Activated naive CD4-positive, alpha-beta T cell treated with anti-CD3 and anti-CD28 coated beads, Interleukin-2, amount 50 U/mL, for 24 hours (primary cell): ENCODE measurements at regions not wholly inside any gene's neighbourhood (a gene's known extent, or its start where the extent isn't known, plus 50 kb on each side); places are given as distances from the start of the nearest gene placed in this dataset.

ENCODE experiments used
- H3K27ac Mint-ChIP-seq: one replicate; pipeline ENCODE4 v1.8.0; 2021; ENCODE audit warnings: mild to moderate bottlenecking, mixed read lengths
- H3K27me3 Mint-ChIP-seq: one replicate; pipeline ENCODE4 v1.8.0; 2021; ENCODE audit warnings: mixed read lengths
- H3K36me3 Mint-ChIP-seq: one replicate; pipeline ENCODE4 v1.8.0; 2021; ENCODE audit warnings: mixed read lengths
- H3K4me1 Mint-ChIP-seq: one replicate; pipeline ENCODE4 v1.8.0; 2021; ENCODE audit warnings: mixed read lengths
- H3K4me3 Mint-ChIP-seq: one replicate; pipeline ENCODE4 v1.8.0; 2021; ENCODE audit warnings: mild to moderate bottlenecking, mixed read lengths
- H3K9me3 Mint-ChIP-seq: one replicate; pipeline ENCODE4 v1.8.0; 2021; ENCODE audit warnings: mixed read lengths

GRCh38 chr5:90135779-90136378 is 273.7 kb downstream of the CETN3 start:
- Mint-ChIP-seq H3K9me3 (no peaks in the 10 kb centered on the region), H3K27ac (no peak overlapping the region), H3K27me3 (no peaks in the 10 kb centered on the region), H3K4me3 (no peak overlapping the region), H3K4me1 (no peaks in the 10 kb centered on the region), H3K36me3 (no peaks in the 10 kb centered on the region)

- no peaks in the 10 kb centered on the region for H3K9me3 Mint-ChIP-seq
- H3K36me3 Mint-ChIP-seq: no peaks in the 10 kb centered on the region
- H3K4me1 Mint-ChIP-seq: no peaks in the 10 kb centered on the region
- no peak overlapping the region for H3K27ac Mint-ChIP-seq
- H3K4me3 Mint-ChIP-seq: no peak overlapping the region
- H3K27me3 Mint-ChIP-seq: no peaks in the 10 kb centered on the region
These were observed 274.7 kb downstream of the CETN3 start for GRCh38 chr5:90134892-90135291.

- no peaks in the 10 kb centered on the region for H3K4me1 Mint-ChIP-seq
- no peak overlapping the region for H3K4me3 Mint-ChIP-seq
These were observed 275.2 kb downstream of the CETN3 start for GRCh38 chr5:90134381-90134780.

GRCh38 chr5:90133941-90134340 is 275.6 kb downstream of the CETN3 start:
- Mint-ChIP-seq H3K9me3 (no peaks in the 10 kb centered on the region), H3K4me1 (no peaks in the 10 kb centered on the region), H3K27me3 (no peaks in the 10 kb centered on the region), H3K4me3 (no peak overlapping the region), H3K36me3 (no peaks in the 10 kb centered on the region), H3K27ac (no peak overlapping the region)

More at GRCh38 chr5:90134381-90134780, 275.2 kb downstream of the CETN3 start:
- H3K27me3 Mint-ChIP-seq: no peaks in the 10 kb centered on the region
- H3K27ac Mint-ChIP-seq: no peak overlapping the region
- no peaks in the 10 kb centered on the region for H3K36me3 Mint-ChIP-seq
- H3K9me3 Mint-ChIP-seq: no peaks in the 10 kb centered on the region

GRCh38 chr5:90131383-90132133 is 278.0 kb downstream of the CETN3 start:
- H3K4me1 Mint-ChIP-seq: no peaks in the 10 kb centered on the region
- no peaks in the 10 kb centered on the region for H3K9me3 Mint-ChIP-seq
- H3K27ac Mint-ChIP-seq: no peak overlapping the region
- H3K36me3 Mint-ChIP-seq: no peaks in the 10 kb centered on the region
- no peaks in the 10 kb centered on the region for H3K27me3 Mint-ChIP-seq
- H3K4me3 Mint-ChIP-seq: no peak overlapping the region

- H3K27ac Mint-ChIP-seq: no peak overlapping the region
- no peaks in the 10 kb centered on the region for H3K27me3 Mint-ChIP-seq
- no peaks in the 10 kb centered on the region for H3K36me3 Mint-ChIP-seq
These were observed 281.0 kb downstream of the CETN3 start for GRCh38 chr5:90128551-90128950.

GRCh38 chr5:90119531-90119971 is 290.0 kb downstream of the CETN3 start:
- no peak overlapping the region for H3K4me3 Mint-ChIP-seq
- no peaks in the 10 kb centered on the region for H3K4me1 Mint-ChIP-seq
- H3K36me3 Mint-ChIP-seq: no peaks in the 10 kb centered on the region
- H3K27ac Mint-ChIP-seq: no peak overlapping the region
- H3K9me3 Mint-ChIP-seq: no peaks in the 10 kb centered on the region
- no peaks in the 10 kb centered on the region for H3K27me3 Mint-ChIP-seq

More at GRCh38 chr5:90128551-90128950, 281.0 kb downstream of the CETN3 start:
- Mint-ChIP-seq H3K4me1 (no peaks in the 10 kb centered on the region), H3K4me3 (no peak overlapping the region), H3K9me3 (no peaks in the 10 kb centered on the region)

GRCh38 chr5:90117005-90117404 is 292.6 kb downstream of the CETN3 start:
- no peaks in the 10 kb centered on the region for H3K36me3 Mint-ChIP-seq
- H3K9me3 Mint-ChIP-seq: no peaks in the 10 kb centered on the region
- no peaks in the 10 kb centered on the region for H3K27me3 Mint-ChIP-seq
- no peak overlapping the region for H3K27ac Mint-ChIP-seq
- no peak overlapping the region for H3K4me3 Mint-ChIP-seq
- no peaks in the 10 kb centered on the region for H3K4me1 Mint-ChIP-seq

GRCh38 chr5:90113108-90113507 is 296.4 kb downstream of the CETN3 start:
- Mint-ChIP-seq H3K27ac (no peak overlapping the region), H3K9me3 (no peaks in the 10 kb centered on the region), H3K27me3 (peaks cover 2% of the 10 kb centered on the region), H3K4me1 (no peaks in the 10 kb centered on the region), H3K36me3 (no peaks in the 10 kb centered on the region), H3K4me3 (no peak overlapping the region)

GRCh38 chr5:90112033-90112692 is 297.4 kb downstream of the CETN3 start:
- Mint-ChIP-seq H3K27ac (no peak overlapping the region), H3K27me3 (peaks cover 2% of the 10 kb centered on the region), H3K36me3 (no peaks in the 10 kb centered on the region), H3K4me1 (no peaks in the 10 kb centered on the region), H3K4me3 (no peak overlapping the region), H3K9me3 (no peaks in the 10 kb centered on the region)

- peaks cover 2% of the 10 kb centered on the region for H3K27me3 Mint-ChIP-seq
- no peaks in the 10 kb centered on the region for H3K36me3 Mint-ChIP-seq
- no peak overlapping the region for H3K4me3 Mint-ChIP-seq
- no peak overlapping the region for H3K27ac Mint-ChIP-seq
- H3K9me3 Mint-ChIP-seq: no peaks in the 10 kb centered on the region
- H3K4me1 Mint-ChIP-seq: no peaks in the 10 kb centered on the region
These were observed 298.1 kb downstream of the CETN3 start for GRCh38 chr5:90111364-90112032.

GRCh38 chr5:90109285-90109684 is 300.3 kb downstream of the CETN3 start:
- no peak overlapping the region for H3K4me3 Mint-ChIP-seq

GRCh38 chr5:90099099-90099498 is 310.5 kb downstream of the CETN3 start:
- no peak overlapping the region for H3K27ac Mint-ChIP-seq
- no peak overlapping the region for H3K4me3 Mint-ChIP-seq
- H3K27me3 Mint-ChIP-seq: no peaks in the 10 kb centered on the region
- no peaks in the 10 kb centered on the region for H3K9me3 Mint-ChIP-seq
- no peaks in the 10 kb centered on the region for H3K4me1 Mint-ChIP-seq
- H3K36me3 Mint-ChIP-seq: no peaks in the 10 kb centered on the region

More at GRCh38 chr5:90109285-90109684, 300.3 kb downstream of the CETN3 start:
- Mint-ChIP-seq H3K27me3 (peaks cover 2% of the 10 kb centered on the region), H3K4me1 (no peaks in the 10 kb centered on the region), H3K9me3 (no peaks in the 10 kb centered on the region), H3K27ac (no peak overlapping the region), H3K36me3 (no peaks in the 10 kb centered on the region)

GRCh38 chr5:90097082-90097477 is 312.5 kb downstream of the CETN3 start:
- H3K4me3 Mint-ChIP-seq: no peak overlapping the region
- no peaks in the 10 kb centered on the region for H3K4me1 Mint-ChIP-seq
- H3K27me3 Mint-ChIP-seq: peaks cover 1% of the 10 kb centered on the region
- no peaks in the 10 kb centered on the region for H3K36me3 Mint-ChIP-seq
- no peaks in the 10 kb centered on the region for H3K9me3 Mint-ChIP-seq
- no peak overlapping the region for H3K27ac Mint-ChIP-seq

- Mint-ChIP-seq H3K27ac (no peak overlapping the region), H3K27me3 (peaks cover 1% of the 10 kb centered on the region), H3K4me1 (no peaks in the 10 kb centered on the region), H3K4me3 (no peak overlapping the region), H3K36me3 (no peaks in the 10 kb centered on the region), H3K9me3 (no peaks in the 10 kb centered on the region)
These were observed 313.0 kb downstream of the CETN3 start for GRCh38 chr5:90096415-90097081.
